Prostate gland (tissue), 2 donors: ENCODE measurements at regions not wholly inside any gene's neighbourhood (a gene's known extent, or its start where the extent isn't known, plus 50 kb on each side); places are given as distances from the start of the nearest gene placed in this dataset.

Experiments used
- DNase-seq: peaks from one replicate; pipeline ENCODE4 v3.0.0-alpha.2; 2019; ENCODE audit warnings: low spot score
- H3K27ac ChIP-seq, 2 donors: fragments of 200-600 bp; sonication (generic); 2 replicates each; pipeline ENCODE4 v1.5.1; 2017 to 2019
- H3K27me3 ChIP-seq: fragments of 200-600 bp; sonication (generic); replicated peaks from 2 replicates; pipeline ENCODE4 v1.5.1; 2019; ENCODE audit not compliant: insufficient read depth
- H3K36me3 ChIP-seq, 2 donors: fragments of 200-600 bp; sonication (generic); 1 replicate in 1 of 2; 2 replicates in 1 of 2; pipeline versions ENCODE4 v1.5.1 to v1.8.1; 2017 to 2019
- H3K4me1 ChIP-seq: fragments of 200-600 bp; sonication (generic); replicated peaks from 2 replicates; pipeline ENCODE4 v1.5.1; 2019
- H3K4me3 ChIP-seq, 2 donors: fragments of 200-600 bp; sonication (generic); 2 replicates each; pipeline ENCODE4 v1.5.1; 2017 to 2019
- H3K9me3 ChIP-seq: fragments of 200-600 bp; sonication (generic); 2 replicates; pipeline ENCODE4 v1.5.1; 2017
- CTCF ChIP-seq, 4 experiments: fragments of 200-600 bp in 2 of 4; fragments of 450-650 bp in 2 of 4; sonication (generic) in 2 of 4; IDR thresholded peaks; 1 replicate in 3 of 4; 2 replicates in 1 of 4; pipeline ENCODE4 v1.5.1; 2016 to 2019; ENCODE audit warnings: antibody characterized with exemption in 4 of 4, mild to moderate bottlenecking in 2 of 4, moderate library complexity in 2 of 4
- POLR2A ChIP-seq: fragments of 450-650 bp; IDR thresholded peaks from one replicate; pipeline ENCODE4 v1.6.1; 2016; ENCODE audit warnings: antibody characterized with exemption, mild to moderate bottlenecking
- POLR2AphosphoS5 ChIP-seq: sonication (generic); formaldehyde crosslinking; IDR thresholded peaks from one replicate; pipeline ENCODE4 v1.6.1; 2017; ENCODE audit warnings: antibody characterized with exemption
- WGBS: methylation state at CpG from one replicate; pipeline ENCODE4 v1.1.5; 2018; 5-methylcytosine and 5-hydroxymethylcytosine counted together
- intact Hi-C: fragments of 100-400 bp; cut with DNase I; formaldehyde crosslinking; loops from one replicate; pipeline ENCODE4 v1.14.2; 2022

GRCh38 chr5:20157089-20157488 is 169.1 kb upstream of the CDH18 start:
- Histone ChIP-seq H3K9me3 (no peaks in the 10 kb centered on the region), H3K27me3 (no peaks in the 10 kb centered on the region), H3K4me1 (no peaks in the 10 kb centered on the region), H3K27ac (no peak overlapping the region), H3K36me3 (no peaks in the 10 kb centered on the region), H3K4me3 (no peak overlapping the region)
- no peak for TF ChIP-seq POLR2A
- TF ChIP-seq POLR2AphosphoS5, result no peak
- TF ChIP-seq CTCF (IDR thresholded peaks at IDR 0.05), result no peak
- DNase-seq, result no peak
- WGBS, result 90% methylated on average over 2 of the region's 2 CpGs
- intact Hi-C loops, result no loop called here

- no peak for DNase-seq
- H3K36me3 ChIP-seq, result no peaks in the 10 kb centered on the region
- H3K4me3 ChIP-seq, result no peak overlapping the region
- no peaks in the 10 kb centered on the region for H3K4me1 ChIP-seq
- 17% methylated on average over 1 of the region's 1 CpG for WGBS
- no peak overlapping the region for H3K27ac ChIP-seq
- TF ChIP-seq CTCF (IDR thresholded peaks at IDR 0.05) (no peak), POLR2AphosphoS5 (no peak), POLR2A (no peak)
- intact Hi-C loops, result no loop called here
- no peaks in the 10 kb centered on the region for H3K9me3 ChIP-seq
- no peaks in the 10 kb centered on the region for H3K27me3 ChIP-seq
Observed at GRCh38 chr5:20145240-20145639, 157.2 kb upstream of the CDH18 start.

GRCh38 chr5:20129501-20129900 is 141.5 kb upstream of the CDH18 start:
- no peaks in the 10 kb centered on the region for H3K27me3 ChIP-seq
- 56% methylated on average over 3 of the region's 3 CpGs for WGBS
- intact Hi-C loops, result no loop called here
- H3K4me1 ChIP-seq, result no peaks in the 10 kb centered on the region
- H3K27ac ChIP-seq, result no peak overlapping the region
- DNase-seq, result no peak
- no peaks in the 10 kb centered on the region for H3K36me3 ChIP-seq
- no peaks in the 10 kb centered on the region for H3K9me3 ChIP-seq
- no peak overlapping the region for H3K4me3 ChIP-seq
- no peak for TF ChIP-seq POLR2AphosphoS5
- no peak for TF ChIP-seq POLR2A
- TF ChIP-seq CTCF (IDR thresholded peaks at IDR 0.05), result no peak

- H3K4me1 ChIP-seq, result no peaks in the 10 kb centered on the region
- no peaks in the 10 kb centered on the region for H3K36me3 ChIP-seq
- H3K9me3 ChIP-seq, result no peaks in the 10 kb centered on the region
- no peak overlapping the region for H3K27ac ChIP-seq
- 92% methylated on average over 1 of the region's 1 CpG for WGBS
- intact Hi-C loops, result no loop called here
- no peak for DNase-seq
- TF ChIP-seq CTCF (IDR thresholded peaks at IDR 0.05), result no peak
- no peak for TF ChIP-seq POLR2A
- TF ChIP-seq POLR2AphosphoS5, result no peak
- no peak overlapping the region for H3K4me3 ChIP-seq
- H3K27me3 ChIP-seq, result no peaks in the 10 kb centered on the region
Observed at GRCh38 chr5:20128343-20128742, 140.3 kb upstream of the CDH18 start.

- DNase-seq, result no peak
- TF ChIP-seq POLR2A, result no peak
- TF ChIP-seq CTCF (IDR thresholded peaks at IDR 0.05), result no peak
- no peak for TF ChIP-seq POLR2AphosphoS5
- intact Hi-C loops, result no loop called here
- 74% methylated on average over 1 of the region's 1 CpG for WGBS
- H3K4me1 ChIP-seq, result no peaks in the 10 kb centered on the region
- no peaks in the 10 kb centered on the region for H3K27me3 ChIP-seq
- H3K9me3 ChIP-seq, result no peaks in the 10 kb centered on the region
- no peak overlapping the region for H3K4me3 ChIP-seq
- no peaks in the 10 kb centered on the region for H3K36me3 ChIP-seq
- no peak overlapping the region for H3K27ac ChIP-seq
Observed at GRCh38 chr5:20114526-20114925, 126.5 kb upstream of the CDH18 start.
